KBM-7 (cell line): ENCODE measurements at regions not wholly inside any gene's neighbourhood (a gene's known extent, or its start where the extent isn't known, plus 50 kb on each side); places are given as distances from the start of the nearest gene placed in this dataset.

ENCODE experiments used
- DNase-seq: peaks from one replicate; pipeline ENCODE4 v3.0.0-alpha.2; 2015
- in situ Hi-C: fragments of 300-500 bp; cut with MboI; formaldehyde crosslinking; loops from 2 replicates; pipeline ENCODE4 v1.14.3; 2020; ENCODE audit warnings: low sequenced_read_pairs, low pct_unique_long_range_greater_than_20kb, mixed read lengths

- in situ Hi-C loops, result no loop called here
- DNase-seq, result no peak
Measured at GRCh38 chr1:80050085-80050484, 1043.6 kb upstream of the ADGRL4 start.

GRCh38 chr1:80048716-80049115 lies 1042.2 kb upstream of the ADGRL4 start:
- in situ Hi-C loops, result no loop called here
- no peak for DNase-seq

- no peak for DNase-seq
- in situ Hi-C loops, result no loop called here
Measured at GRCh38 chr1:80047791-80048190, 1041.3 kb upstream of the ADGRL4 start.

GRCh38 chr1:80044662-80045061 lies 1038.1 kb upstream of the ADGRL4 start:
- no peak for DNase-seq
- in situ Hi-C loops, result no loop called here

- no peak for DNase-seq
- in situ Hi-C loops, result no loop called here
Measured at GRCh38 chr1:80036690-80037432, 1030.3 kb upstream of the ADGRL4 start.

- no peak for DNase-seq
- in situ Hi-C loops, result no loop called here
Measured at GRCh38 chr1:80023358-80023757, 1016.8 kb upstream of the ADGRL4 start.

- DNase-seq, result no peak
- in situ Hi-C loops, result no loop called here
Measured at GRCh38 chr1:80021891-80022290, 1015.4 kb upstream of the ADGRL4 start.

GRCh38 chr1:80018348-80018747 lies 1011.8 kb upstream of the ADGRL4 start:
- DNase-seq, result no peak
- in situ Hi-C loops, result no loop called here

- DNase-seq, result no peak
- in situ Hi-C loops, result no loop called here
Measured at GRCh38 chr1:80008934-80009333, 1002.4 kb upstream of the ADGRL4 start.

- no peak for DNase-seq
- in situ Hi-C loops, result no loop called here
Measured at GRCh38 chr1:80003250-80003649, 996.7 kb upstream of the ADGRL4 start.

GRCh38 chr1:79988401-79988800 lies 981.9 kb upstream of the ADGRL4 start:
- in situ Hi-C loops, result no loop called here
- DNase-seq, result no peak

GRCh38 chr1:79982211-79982610 lies 975.7 kb upstream of the ADGRL4 start:
- DNase-seq, result no peak
- in situ Hi-C loops, result no loop called here

- in situ Hi-C loops, result no loop called here
- no peak for DNase-seq
Measured at GRCh38 chr1:79981481-79981880, 975.0 kb upstream of the ADGRL4 start.

- DNase-seq, result no peak
- in situ Hi-C loops, result no loop called here
Measured at GRCh38 chr1:79979346-79979745, 972.8 kb upstream of the ADGRL4 start.

GRCh38 chr1:79976287-79976686 lies 969.8 kb upstream of the ADGRL4 start:
- in situ Hi-C loops, result no loop called here
- DNase-seq, result no peak

- in situ Hi-C loops, result no loop called here
- DNase-seq, result no peak
Measured at GRCh38 chr1:79974659-79975058, 968.1 kb upstream of the ADGRL4 start.

- in situ Hi-C loops, result no loop called here
- DNase-seq, result no peak
Measured at GRCh38 chr1:79969886-79970285, 963.4 kb upstream of the ADGRL4 start.

GRCh38 chr1:79966438-79966837 lies 959.9 kb upstream of the ADGRL4 start:
- no peak for DNase-seq
- in situ Hi-C loops, result no loop called here

GRCh38 chr1:79959635-79960034 lies 953.1 kb upstream of the ADGRL4 start:
- DNase-seq, result no peak
- in situ Hi-C loops, result no loop called here

- in situ Hi-C loops, result no loop called here
- no peak for DNase-seq
Measured at GRCh38 chr1:79955966-79956365, 949.4 kb upstream of the ADGRL4 start.

GRCh38 chr1:79950511-79950910 lies 944.0 kb upstream of the ADGRL4 start:
- no peak for DNase-seq
- in situ Hi-C loops, result no loop called here
